Activated T-cell treated with anti-CD3 and anti-CD28 coated beads for 1 hour (primary cell): ENCODE measurements at regions not wholly inside any gene's neighbourhood (a gene's known extent, or its start where the extent isn't known, plus 50 kb on each side); places are given as distances from the start of the nearest gene placed in this dataset.
"Not testable (repeated sequence)": the region's sequence is repeated elsewhere in the genome, so short reads cannot be mapped to it uniquely, and the experiment has no call there.

Experiments
- DNase-seq: peaks from one replicate; pipeline ENCODE4 v3.0.0-alpha.2; 2020; ENCODE audit warnings: low read depth

- DNase-seq: no peak
Measured at GRCh38 chr2:13694673-13695072, 937.8 kb upstream of the LRATD1 start.

- no peak for DNase-seq
Measured at GRCh38 chr2:13696601-13697000, 935.9 kb upstream of the LRATD1 start.

DNA sequence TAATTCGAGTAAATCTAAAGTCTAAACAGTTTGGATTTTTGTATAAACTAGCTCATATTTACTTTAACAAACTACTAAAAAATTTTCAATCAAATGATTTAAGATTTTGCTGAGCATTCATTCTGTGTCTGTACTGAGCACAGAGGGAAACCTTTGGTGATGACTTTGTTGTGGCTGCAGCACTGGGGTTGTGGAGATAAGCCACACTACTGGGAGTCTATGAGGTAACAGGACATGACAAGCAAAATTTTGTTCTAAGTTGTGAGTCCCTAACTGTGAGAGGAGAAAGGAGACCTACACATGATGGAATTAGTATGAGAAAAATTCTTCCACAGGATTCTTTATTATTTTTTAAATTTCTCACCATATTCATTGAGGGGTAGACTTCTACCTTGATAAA is 933.7 kb upstream of the LRATD1 start:
- DNase-seq: no peak

GRCh38 chr2:13699939-13700338 is 932.6 kb upstream of the LRATD1 start:
- DNase-seq: not testable (repeated sequence)

DNA sequence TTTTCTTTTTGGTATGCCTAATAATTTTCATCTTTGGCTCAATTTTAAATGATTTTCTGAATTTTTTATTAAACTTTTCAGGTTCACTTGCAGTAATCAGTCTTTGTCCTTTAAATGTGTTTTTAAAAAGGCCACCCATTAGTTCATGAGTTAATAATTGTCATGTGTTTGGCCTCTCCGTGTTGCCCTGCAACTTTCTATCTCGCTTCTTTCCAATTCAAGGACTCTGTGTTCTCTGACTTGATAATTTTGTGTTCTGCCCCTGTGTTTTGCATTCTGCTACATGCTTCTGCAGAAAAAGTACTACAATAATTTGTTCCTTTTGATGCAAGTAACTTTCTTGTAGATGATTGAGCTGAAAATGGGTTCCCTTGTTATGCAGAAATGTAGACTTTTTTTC is 921.4 kb upstream of the LRATD1 start:
- no peak for DNase-seq

- DNase-seq: no peak
Measured at GRCh38 chr2:13714466-13714865, 918.1 kb upstream of the LRATD1 start.

DNA sequence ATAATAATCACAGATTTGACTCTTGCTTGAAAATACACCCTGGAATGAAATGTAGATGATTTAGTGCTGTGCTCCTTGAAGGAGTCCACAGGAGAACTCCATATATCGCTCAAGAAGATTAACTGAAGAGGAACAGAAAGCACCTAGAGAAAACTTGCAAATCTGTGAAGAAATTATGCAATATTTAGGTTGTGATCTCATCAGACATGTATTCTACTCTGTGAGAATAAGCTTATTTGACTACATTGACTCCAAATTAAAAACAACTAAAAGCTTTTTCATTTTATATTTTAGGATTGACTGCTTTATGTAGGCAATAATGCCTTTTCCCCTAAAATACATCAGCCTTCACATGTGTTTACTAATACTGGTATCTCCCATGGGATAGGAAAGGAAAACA is 906.6 kb upstream of the LRATD1 start:
- no peak for DNase-seq

- DNase-seq: no peak
Measured at GRCh38 chr2:13745330-13745729, 887.2 kb upstream of the LRATD1 start.

DNA sequence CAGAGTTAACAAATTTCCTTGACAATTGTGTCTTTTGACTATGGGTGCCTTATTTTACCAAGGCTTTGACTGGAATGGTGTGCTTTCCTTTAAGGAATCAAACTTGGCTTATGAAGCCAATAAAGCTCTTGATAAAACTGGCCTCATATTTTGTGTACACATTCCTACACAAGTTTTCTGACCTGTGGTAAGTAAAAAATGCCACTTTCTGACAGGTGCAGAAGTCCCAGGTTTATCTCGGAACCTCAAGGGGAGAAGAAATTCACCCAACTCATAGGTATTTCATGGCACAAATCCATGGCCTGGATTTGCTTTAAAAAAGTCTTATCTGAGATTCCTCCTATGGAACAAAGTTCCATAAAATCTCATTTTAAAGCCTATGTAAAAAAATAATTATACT is 880.6 kb upstream of the LRATD1 start:
- DNase-seq: no peak

DNA sequence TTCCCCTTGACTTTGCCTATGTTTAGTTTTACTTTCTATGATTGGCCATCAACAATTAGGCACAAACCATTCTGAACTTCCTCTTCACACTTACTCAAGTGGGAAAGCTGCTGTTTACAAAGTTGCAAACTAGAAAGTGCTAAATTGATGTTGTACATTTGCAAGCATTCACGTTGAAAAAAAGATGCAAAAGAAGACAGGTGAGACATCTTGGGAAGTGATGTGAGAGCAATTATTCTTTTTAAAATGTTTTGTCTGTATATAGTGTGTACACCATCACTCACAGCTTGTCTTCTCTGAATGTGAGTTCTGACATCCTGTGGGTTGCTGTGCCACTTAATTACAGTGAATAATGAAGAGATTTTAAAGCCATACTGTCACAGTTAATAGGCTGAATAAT is 874.1 kb upstream of the LRATD1 start:
- DNase-seq: no peak

GRCh38 chr2:13768274-13768673 is 864.2 kb upstream of the LRATD1 start:
- DNase-seq: no peak

GRCh38 chr2:13770279-13770678 is 862.2 kb upstream of the LRATD1 start:
- DNase-seq: no peak

GRCh38 chr2:13779996-13780395 is 852.5 kb upstream of the LRATD1 start:
- DNase-seq: no peak

- DNase-seq: no peak
Measured at GRCh38 chr2:13791019-13791547, 841.4 kb upstream of the LRATD1 start.

GRCh38 chr2:13806539-13806938 is 826.0 kb upstream of the LRATD1 start:
- no peak for DNase-seq

DNA sequence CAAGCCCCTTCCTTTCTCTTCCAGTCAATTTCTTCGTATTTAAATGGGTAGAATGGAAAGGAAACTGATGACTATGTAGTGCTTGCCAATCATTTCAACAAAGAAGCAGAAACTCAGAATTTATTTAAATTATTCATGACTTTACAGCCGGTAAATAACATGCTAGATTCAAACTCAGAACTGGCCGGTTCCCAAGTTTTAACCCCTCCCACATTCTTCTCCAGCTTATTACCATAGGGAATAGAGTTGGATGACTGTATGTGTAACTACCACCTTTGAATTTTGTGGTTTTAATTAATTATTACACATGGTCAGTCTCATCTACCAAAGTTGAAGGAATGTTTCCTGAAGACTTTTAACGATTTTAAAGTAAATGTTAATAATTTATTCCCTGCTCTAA is 819.3 kb upstream of the LRATD1 start:
- DNase-seq: no peak

- DNase-seq: no peak
Measured at GRCh38 chr2:13818002-13818401, 814.5 kb upstream of the LRATD1 start.

GRCh38 chr2:13819896-13820295 is 812.6 kb upstream of the LRATD1 start:
- DNase-seq: no peak

DNA sequence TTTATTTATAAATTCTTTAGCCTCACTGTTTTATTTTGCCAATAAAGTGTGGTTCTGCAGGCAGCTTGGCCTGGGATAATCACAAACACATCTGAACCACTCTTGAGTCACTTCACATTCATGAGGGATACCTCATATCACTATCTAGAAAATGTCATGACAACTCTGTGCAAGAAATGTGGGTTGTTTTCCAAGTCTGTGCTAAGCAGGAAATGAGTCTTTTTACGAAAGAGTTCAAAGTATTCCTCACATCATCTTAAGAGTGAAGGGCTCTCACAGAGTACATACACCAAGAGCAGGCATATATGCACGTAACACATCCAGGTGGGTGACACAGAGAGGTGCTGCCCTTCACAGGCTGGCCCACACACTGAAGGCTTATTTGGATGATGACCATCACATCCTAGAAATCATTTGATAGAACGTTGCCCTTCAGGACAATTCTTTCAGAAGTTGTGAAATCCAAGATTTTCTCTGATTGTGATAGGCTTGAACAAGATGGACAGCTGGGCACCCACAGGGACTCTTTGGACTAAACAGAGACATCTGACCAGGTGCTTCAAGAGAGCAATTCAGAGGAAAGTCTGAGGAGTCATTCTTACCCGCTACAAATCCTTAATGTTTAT is 811.1 kb upstream of the LRATD1 start:
- DNase-seq: no peak

DNA sequence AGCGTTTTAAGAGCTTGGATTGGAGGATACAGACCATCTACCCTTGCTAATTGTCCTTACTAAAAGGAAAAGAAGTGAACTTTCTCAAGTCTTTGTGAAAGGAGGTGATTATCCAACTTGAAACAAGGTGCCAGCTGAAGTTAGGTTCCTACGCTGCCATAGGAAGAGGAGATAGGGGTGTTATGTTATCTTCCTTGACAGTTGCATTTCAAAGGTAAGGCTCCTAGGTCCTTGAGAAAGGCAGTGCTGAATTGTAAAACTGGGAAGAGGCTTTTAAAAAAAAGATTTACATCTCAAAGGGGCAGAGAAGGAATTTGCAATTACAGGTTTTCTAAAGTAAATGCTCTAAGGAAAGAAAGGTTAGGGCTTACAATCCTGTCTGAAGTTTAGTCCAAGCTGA is 810.2 kb upstream of the LRATD1 start:
- no peak for DNase-seq

DNA sequence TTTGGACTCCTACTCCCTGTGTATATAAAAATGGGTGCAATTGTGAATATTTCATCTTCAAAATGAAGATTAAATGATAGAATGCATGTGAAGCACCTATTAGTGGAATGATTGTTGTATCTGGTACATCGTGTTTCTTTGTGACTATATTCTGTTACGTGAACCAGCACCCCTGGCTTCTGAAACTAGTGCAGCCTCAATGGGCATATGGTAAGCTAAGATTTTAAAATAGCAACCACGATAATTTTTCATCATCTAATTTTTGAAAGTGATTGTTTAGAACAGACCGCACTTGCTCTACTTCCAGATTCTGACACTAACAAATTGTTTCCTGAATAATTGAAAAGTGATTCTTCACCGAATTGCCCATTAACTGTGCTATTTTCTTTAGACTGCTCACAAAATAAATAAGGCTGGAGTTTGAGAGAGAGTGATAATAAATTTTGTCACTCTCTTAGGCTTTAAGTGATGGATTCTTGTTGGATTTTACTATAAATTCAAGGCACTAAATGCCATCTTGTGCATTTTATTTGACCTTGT is 806.1 kb upstream of the LRATD1 start:
- DNase-seq: no peak

DNA sequence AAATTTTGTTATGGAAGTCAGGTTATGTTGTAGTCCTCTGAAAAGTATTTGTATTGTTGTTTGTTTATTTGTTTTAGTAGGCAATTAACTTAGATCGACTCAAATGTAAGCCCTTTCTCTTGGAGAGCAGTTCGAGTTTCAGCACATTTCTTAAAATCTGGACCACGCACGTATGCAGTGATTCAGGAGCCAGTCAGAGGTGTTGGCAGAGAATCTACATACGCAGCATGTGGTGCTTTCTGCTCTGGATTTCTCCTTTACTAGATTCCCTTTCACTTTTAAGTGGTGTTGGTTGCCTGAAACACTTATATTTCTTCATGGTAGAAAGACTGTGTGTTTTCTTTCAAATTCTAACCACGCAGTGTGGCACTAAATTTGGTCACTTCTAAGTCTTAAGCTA is 773.9 kb upstream of the LRATD1 start:
- DNase-seq: no peak

DNA sequence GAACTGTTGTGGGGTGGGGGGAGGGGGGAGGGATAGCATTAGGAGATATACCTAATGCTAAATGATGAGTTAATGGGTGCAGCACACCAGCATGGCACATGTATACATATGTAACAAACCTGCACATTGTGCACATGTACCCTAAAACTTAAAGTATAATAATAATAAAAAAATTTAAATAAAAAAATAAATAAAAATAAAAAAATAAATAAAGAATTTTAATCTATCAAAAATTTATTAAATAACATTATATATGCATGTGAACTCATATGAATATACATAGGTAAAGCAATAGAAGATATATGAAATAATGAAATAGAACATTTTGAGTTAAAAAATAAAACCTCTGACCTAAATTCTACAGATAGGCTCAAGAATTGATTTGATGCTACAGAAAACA is 764.2 kb upstream of the LRATD1 start:
- not testable (repeated sequence) for DNase-seq

GRCh38 chr2:13876491-13877037 is 756.0 kb upstream of the LRATD1 start:
- no peak for DNase-seq
